ENCODE measurements at regions not wholly inside any gene's neighbourhood (a gene's known extent, or its start where the extent isn't known, plus 50 kb on each side); places are given as distances from the start of the nearest gene placed in this dataset.

- TF ChIP-seq CTCF (IDR thresholded peaks at IDR 0.05), result no peak
- TF ChIP-seq POLR2A (IDR thresholded peaks at IDR 0.05), result no peak
- no peak for TF ChIP-seq POLR2AphosphoS5 (IDR thresholded peaks at IDR 0.05)
Measured at GRCh38 chr7:155931396-155932085, 119.3 kb upstream of the SHH start.

Measured in breast epithelium (tissue), 3 donors.